ENCODE measurements at regions not wholly inside any gene's neighbourhood (a gene's known extent, or its start where the extent isn't known, plus 50 kb on each side); places are given as distances from the start of the nearest gene placed in this dataset.

GRCh38 chr20:57970116-57970515, 258.3 kb downstream of the ANKRD60 start:
- H3K27ac Mint-ChIP-seq = no peak overlapping the region
- H3K36me3 Mint-ChIP-seq (ENCODE audit: insufficient read depth in 2 of 2) = peaks cover 0 to 2% of the 10 kb centered on the region in 2 donors
- H3K4me1 Mint-ChIP-seq (ENCODE audit: low read depth) = no peaks in the 10 kb centered on the region
- peaks cover 18% of the 10 kb centered on the region for H3K27me3 Mint-ChIP-seq (ENCODE audit: low read depth)
- no peak for DNase-seq
- no peak for ATAC-seq (replicated peaks in 1 of 2)
- no peak overlapping the region for H3K4me3 Mint-ChIP-seq
- peaks cover 5% of the 10 kb centered on the region in 2 donors for H3K9me3 Mint-ChIP-seq

GRCh38 chr20:57968120-57968519, 258.3 kb upstream of the PMEPA1 start:
- H3K27me3 Mint-ChIP-seq (ENCODE audit: low read depth) = peaks cover 22% of the 10 kb centered on the region
- H3K9me3 Mint-ChIP-seq = no peaks in the 10 kb centered on the region
- H3K4me1 Mint-ChIP-seq (ENCODE audit: low read depth) = no peaks in the 10 kb centered on the region
- no peaks in the 10 kb centered on the region for H3K36me3 Mint-ChIP-seq (ENCODE audit: insufficient read depth in 2 of 2)
- DNase-seq (no peak), ATAC-seq (replicated peaks in 1 of 2) (no peak)
- H3K4me3 Mint-ChIP-seq = no peak overlapping the region
- H3K27ac Mint-ChIP-seq = no peak overlapping the region

- H3K4me3 Mint-ChIP-seq = no peak overlapping the region
- ATAC-seq (replicated peaks in 1 of 2) = no peak
- H3K36me3 Mint-ChIP-seq (ENCODE audit: insufficient read depth in 2 of 2) = no peaks in the 10 kb centered on the region
- no peak overlapping the region for H3K27ac Mint-ChIP-seq
- peaks cover 22% of the 10 kb centered on the region for H3K27me3 Mint-ChIP-seq (ENCODE audit: low read depth)
- H3K9me3 Mint-ChIP-seq = no peaks in the 10 kb centered on the region
- no peak for DNase-seq
- no peaks in the 10 kb centered on the region for H3K4me1 Mint-ChIP-seq (ENCODE audit: low read depth)
Observed at GRCh38 chr20:57967364-57967763, 257.5 kb upstream of the PMEPA1 start.

GRCh38 chr20:57966620-57967019, 256.8 kb upstream of the PMEPA1 start:
- peaks cover 22% of the 10 kb centered on the region for H3K27me3 Mint-ChIP-seq (ENCODE audit: low read depth)
- H3K9me3 Mint-ChIP-seq = no peaks in the 10 kb centered on the region
- no peak overlapping the region for H3K4me3 Mint-ChIP-seq
- H3K4me1 Mint-ChIP-seq (ENCODE audit: low read depth) = no peaks in the 10 kb centered on the region
- DNase-seq (no peak), ATAC-seq (replicated peaks in 1 of 2) (no peak)
- no peak overlapping the region for H3K27ac Mint-ChIP-seq
- no peaks in the 10 kb centered on the region for H3K36me3 Mint-ChIP-seq (ENCODE audit: insufficient read depth in 2 of 2)

- peaks cover 22% of the 10 kb centered on the region for H3K27me3 Mint-ChIP-seq (ENCODE audit: low read depth)
- no peak overlapping the region for H3K4me3 Mint-ChIP-seq
- H3K4me1 Mint-ChIP-seq (ENCODE audit: low read depth) = no peaks in the 10 kb centered on the region
- ATAC-seq (replicated peaks in 1 of 2) = no peak
- H3K9me3 Mint-ChIP-seq = no peaks in the 10 kb centered on the region
- H3K27ac Mint-ChIP-seq = no peak overlapping the region
- no peaks in the 10 kb centered on the region for H3K36me3 Mint-ChIP-seq (ENCODE audit: insufficient read depth in 2 of 2)
- no peak for DNase-seq
Observed at GRCh38 chr20:57965441-57965840, 255.6 kb upstream of the PMEPA1 start.

GRCh38 chr20:57964011-57964862, 254.4 kb upstream of the PMEPA1 start:
- no peaks in the 10 kb centered on the region for H3K9me3 Mint-ChIP-seq
- no peaks in the 10 kb centered on the region for H3K4me1 Mint-ChIP-seq (ENCODE audit: low read depth)
- ATAC-seq (replicated peaks in 1 of 2) = no peak
- peaks cover 19% of the 10 kb centered on the region for H3K27me3 Mint-ChIP-seq (ENCODE audit: low read depth)
- H3K27ac Mint-ChIP-seq = no peak overlapping the region
- no peaks in the 10 kb centered on the region for H3K36me3 Mint-ChIP-seq (ENCODE audit: insufficient read depth in 2 of 2)
- no peak for DNase-seq
- H3K4me3 Mint-ChIP-seq = no peak overlapping the region

- H3K4me1 Mint-ChIP-seq (ENCODE audit: low read depth) = no peaks in the 10 kb centered on the region
- ATAC-seq (replicated peaks in 1 of 2) (no peak), DNase-seq (no peak)
- no peak overlapping the region for H3K27ac Mint-ChIP-seq
- H3K4me3 Mint-ChIP-seq = no peak overlapping the region
- H3K27me3 Mint-ChIP-seq (ENCODE audit: low read depth) = peaks cover 6% of the 10 kb centered on the region
- no peaks in the 10 kb centered on the region for H3K36me3 Mint-ChIP-seq (ENCODE audit: insufficient read depth in 2 of 2)
- H3K9me3 Mint-ChIP-seq = no peaks in the 10 kb centered on the region
Observed at GRCh38 chr20:57960803-57961575, 251.2 kb upstream of the PMEPA1 start.

- ATAC-seq (replicated peaks in 1 of 2) (no peak), DNase-seq (no peak)
- Mint-ChIP-seq H3K27me3 (ENCODE audit: low read depth) (no peaks in the 10 kb centered on the region), H3K4me1 (ENCODE audit: low read depth) (no peaks in the 10 kb centered on the region), H3K27ac (no peak overlapping the region), H3K36me3 (ENCODE audit: insufficient read depth in 2 of 2) (no peaks in the 10 kb centered on the region), H3K4me3 (no peak overlapping the region), H3K9me3 (peaks cover 2 to 4% of the 10 kb centered on the region in 2 donors)
Observed at GRCh38 chr20:57959589-57959988, 249.8 kb upstream of the PMEPA1 start.

- no peaks in the 10 kb centered on the region for H3K4me1 Mint-ChIP-seq (ENCODE audit: low read depth)
- no peaks in the 10 kb centered on the region for H3K36me3 Mint-ChIP-seq (ENCODE audit: insufficient read depth in 2 of 2)
- ATAC-seq (replicated peaks in 1 of 2) (no peak), DNase-seq (no peak)
- no peak overlapping the region for H3K27ac Mint-ChIP-seq
- H3K9me3 Mint-ChIP-seq = peaks cover 2 to 4% of the 10 kb centered on the region in 2 donors
- H3K4me3 Mint-ChIP-seq = no peak overlapping the region
- H3K27me3 Mint-ChIP-seq (ENCODE audit: low read depth) = no peaks in the 10 kb centered on the region
Observed at GRCh38 chr20:57959018-57959417, 249.2 kb upstream of the PMEPA1 start.

GRCh38 chr20:57958050-57958420, 248.2 kb upstream of the PMEPA1 start:
- Mint-ChIP-seq H3K27me3 (ENCODE audit: low read depth) (no peaks in the 10 kb centered on the region), H3K27ac (no peak overlapping the region), H3K4me3 (no peak overlapping the region), H3K9me3 (peaks cover 2 to 4% of the 10 kb centered on the region in 2 donors), H3K4me1 (ENCODE audit: low read depth) (no peaks in the 10 kb centered on the region), H3K36me3 (ENCODE audit: insufficient read depth in 2 of 2) (no peaks in the 10 kb centered on the region)
- no peak for DNase-seq
- ATAC-seq (replicated peaks in 1 of 2) = no peak

GRCh38 chr20:57957411-57958049, 247.7 kb upstream of the PMEPA1 start:
- Mint-ChIP-seq H3K9me3 (peaks cover 2 to 4% of the 10 kb centered on the region in 2 donors), H3K4me1 (ENCODE audit: low read depth) (no peaks in the 10 kb centered on the region), H3K4me3 (no peak overlapping the region), H3K27ac (no peak overlapping the region), H3K27me3 (ENCODE audit: low read depth) (no peaks in the 10 kb centered on the region), H3K36me3 (ENCODE audit: insufficient read depth in 2 of 2) (no peaks in the 10 kb centered on the region)
- ATAC-seq (replicated peaks in 1 of 2) = no peak
- DNase-seq = no peak

GRCh38 chr20:57953638-57954037, 243.8 kb upstream of the PMEPA1 start:
- Mint-ChIP-seq H3K4me1 (ENCODE audit: low read depth) (no peaks in the 10 kb centered on the region), H3K27me3 (ENCODE audit: low read depth) (no peaks in the 10 kb centered on the region), H3K9me3 (peaks cover 4 to 5% of the 10 kb centered on the region in 2 donors), H3K36me3 (ENCODE audit: insufficient read depth in 2 of 2) (no peaks in the 10 kb centered on the region), H3K27ac (no peak overlapping the region), H3K4me3 (no peak overlapping the region)
- DNase-seq (no peak), ATAC-seq (replicated peaks in 1 of 2) (no peak)

- Mint-ChIP-seq H3K27ac (no peak overlapping the region), H3K9me3 (peaks cover 5 to 6% of the 10 kb centered on the region in 2 donors), H3K4me1 (ENCODE audit: low read depth) (no peaks in the 10 kb centered on the region), H3K4me3 (no peak overlapping the region), H3K36me3 (ENCODE audit: insufficient read depth in 2 of 2) (no peaks in the 10 kb centered on the region), H3K27me3 (ENCODE audit: low read depth) (no peaks in the 10 kb centered on the region)
- ATAC-seq (replicated peaks in 1 of 2) (no peak), DNase-seq (no peak)
Observed at GRCh38 chr20:57952136-57952535, 242.3 kb upstream of the PMEPA1 start.

Data from activated T-cell treated with anti-CD3 and anti-CD28 coated beads, Interleukin-2, amount 50 U/mL, for 72 hours (primary cell).